ENCODE measurements at regions not wholly inside any gene's neighbourhood (a gene's known extent, or its start where the extent isn't known, plus 50 kb on each side); places are given as distances from the start of the nearest gene placed in this dataset.

DNA sequence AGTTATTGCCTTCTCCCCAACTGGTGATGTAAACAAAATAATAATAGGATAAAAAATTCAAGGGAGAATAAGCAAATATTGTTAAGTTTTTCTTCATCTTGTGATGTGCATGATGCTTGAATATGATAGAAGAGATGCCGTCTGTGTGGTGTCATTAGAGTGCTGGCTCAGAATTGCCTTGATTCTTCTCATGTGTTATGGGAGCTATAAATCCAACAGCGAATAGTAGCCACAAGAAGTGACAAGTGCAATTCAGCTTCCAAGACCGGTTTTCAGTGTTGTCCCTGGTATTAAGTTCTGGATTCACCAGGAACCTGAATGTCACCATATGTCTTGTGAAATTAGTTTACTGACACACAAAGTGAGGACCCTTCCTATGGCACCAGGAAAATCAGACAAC is 547.0 kb downstream of the NSUN3 start:
- Histone ChIP-seq H3K4me2 (ENCODE audit: low read length) (no peak overlapping the region), H3K9me2 (ENCODE audit: insufficient read depth) (no peaks in the 10 kb centered on the region), H3K27ac (ENCODE audit: low read depth, low read length) (no peak overlapping the region), H3K27me3 (ENCODE audit: insufficient read depth, low read length) (no peaks in the 10 kb centered on the region), H3K4me3 (replicated peaks in 1 of 2; ENCODE audit: low read depth in 1 of 2, low read length in 2 of 2) (no peak overlapping the region), H3K36me3 (ENCODE audit: control insufficient read depth in 1 of 2, insufficient read depth in 2 of 2, low read length in 2 of 2) (no peaks in the 10 kb centered on the region), H3K4me1 (ENCODE audit: control insufficient read depth in 1 of 2, insufficient read depth in 2 of 2, low read length in 2 of 2) (no peaks in the 10 kb centered on the region), H4K20me1 (ENCODE audit: insufficient read depth) (no peaks in the 10 kb centered on the region), H3K79me2 (ENCODE audit: insufficient read depth, low read length) (no peaks in the 10 kb centered on the region), H2AFZ (ENCODE audit: low read depth, low read length, poor library complexity, severe bottlenecking) (no peak overlapping the region), H3K9me3 (ENCODE audit: control insufficient read depth in 1 of 2, insufficient read depth in 1 of 2, low read depth in 1 of 2, low read length in 2 of 2) (peaks cover 11 to 14% of the 10 kb centered on the region in 2 experiments; a peak in 2 of 4 replicates), H3K9ac (ENCODE audit: low read length) (no peak overlapping the region)
- no TSS peak for BruUV-seq (replicated peaks)
- TF ChIP-seq MAX (IDR thresholded peaks at IDR 0.05): no peak
- no peak for TF ChIP-seq SRF (IDR thresholded peaks at IDR 0.05; ENCODE audit: low read depth)
- TF ChIP-seq, protein P1, sequence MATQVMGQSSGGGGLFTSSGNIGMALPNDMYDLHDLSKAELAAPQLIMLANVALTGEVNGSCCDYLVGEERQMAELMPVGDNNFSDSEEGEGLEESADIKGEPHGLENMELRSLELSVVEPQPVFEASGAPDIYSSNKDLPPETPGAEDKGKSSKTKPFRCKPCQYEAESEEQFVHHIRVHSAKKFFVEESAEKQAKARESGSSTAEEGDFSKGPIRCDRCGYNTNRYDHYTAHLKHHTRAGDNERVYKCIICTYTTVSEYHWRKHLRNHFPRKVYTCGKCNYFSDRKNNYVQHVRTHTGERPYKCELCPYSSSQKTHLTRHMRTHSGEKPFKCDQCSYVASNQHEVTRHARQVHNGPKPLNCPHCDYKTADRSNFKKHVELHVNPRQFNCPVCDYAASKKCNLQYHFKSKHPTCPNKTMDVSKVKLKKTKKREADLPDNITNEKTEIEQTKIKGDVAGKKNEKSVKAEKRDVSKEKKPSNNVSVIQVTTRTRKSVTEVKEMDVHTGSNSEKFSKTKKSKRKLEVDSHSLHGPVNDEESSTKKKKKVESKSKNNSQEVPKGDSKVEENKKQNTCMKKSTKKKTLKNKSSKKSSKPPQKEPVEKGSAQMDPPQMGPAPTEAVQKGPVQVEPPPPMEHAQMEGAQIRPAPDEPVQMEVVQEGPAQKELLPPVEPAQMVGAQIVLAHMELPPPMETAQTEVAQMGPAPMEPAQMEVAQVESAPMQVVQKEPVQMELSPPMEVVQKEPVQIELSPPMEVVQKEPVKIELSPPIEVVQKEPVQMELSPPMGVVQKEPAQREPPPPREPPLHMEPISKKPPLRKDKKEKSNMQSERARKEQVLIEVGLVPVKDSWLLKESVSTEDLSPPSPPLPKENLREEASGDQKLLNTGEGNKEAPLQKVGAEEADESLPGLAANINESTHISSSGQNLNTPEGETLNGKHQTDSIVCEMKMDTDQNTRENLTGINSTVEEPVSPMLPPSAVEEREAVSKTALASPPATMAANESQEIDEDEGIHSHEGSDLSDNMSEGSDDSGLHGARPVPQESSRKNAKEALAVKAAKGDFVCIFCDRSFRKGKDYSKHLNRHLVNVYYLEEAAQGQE (IDR thresholded peaks at IDR 0.05; ENCODE audit: low read depth): no peak
- TF ChIP-seq RAD21 (IDR thresholded peaks at IDR 0.05; ENCODE audit: low read depth): no peak
- no peak for TF ChIP-seq TCF7L2 (IDR thresholded peaks at IDR 0.05; ENCODE audit: borderline replicate concordance, extremely low read depth, insufficient read depth, insufficient read length)
- TF ChIP-seq EZH2 (IDR thresholded peaks at IDR 0.05): no peak
- no peak for TF ChIP-seq EZH2phosphoT487 (IDR thresholded peaks at IDR 0.05; ENCODE audit: borderline replicate concordance)
- TF ChIP-seq ZNF274 (IDR thresholded peaks at IDR 0.05; ENCODE audit: low read depth, low read length): no peak
- TF ChIP-seq, protein P2, sequence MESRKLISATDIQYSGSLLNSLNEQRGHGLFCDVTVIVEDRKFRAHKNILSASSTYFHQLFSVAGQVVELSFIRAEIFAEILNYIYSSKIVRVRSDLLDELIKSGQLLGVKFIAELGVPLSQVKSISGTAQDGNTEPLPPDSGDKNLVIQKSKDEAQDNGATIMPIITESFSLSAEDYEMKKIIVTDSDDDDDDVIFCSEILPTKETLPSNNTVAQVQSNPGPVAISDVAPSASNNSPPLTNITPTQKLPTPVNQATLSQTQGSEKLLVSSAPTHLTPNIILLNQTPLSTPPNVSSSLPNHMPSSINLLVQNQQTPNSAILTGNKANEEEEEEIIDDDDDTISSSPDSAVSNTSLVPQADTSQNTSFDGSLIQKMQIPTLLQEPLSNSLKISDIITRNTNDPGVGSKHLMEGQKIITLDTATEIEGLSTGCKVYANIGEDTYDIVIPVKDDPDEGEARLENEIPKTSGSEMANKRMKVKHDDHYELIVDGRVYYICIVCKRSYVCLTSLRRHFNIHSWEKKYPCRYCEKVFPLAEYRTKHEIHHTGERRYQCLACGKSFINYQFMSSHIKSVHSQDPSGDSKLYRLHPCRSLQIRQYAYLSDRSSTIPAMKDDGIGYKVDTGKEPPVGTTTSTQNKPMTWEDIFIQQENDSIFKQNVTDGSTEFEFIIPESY (IDR thresholded peaks at IDR 0.05; ENCODE audit: extremely low read depth, insufficient replicate concordance, low read length): no peak
- no peak for TF ChIP-seq YY1 (IDR thresholded peaks at IDR 0.05; ENCODE audit: extremely low read depth, insufficient replicate concordance, low read depth, low read length)
- no peak for TF ChIP-seq CEBPB (IDR thresholded peaks at IDR 0.05; ENCODE audit: low read depth)
- TF ChIP-seq SP1 (IDR thresholded peaks at IDR 0.05; ENCODE audit: low read depth): no peak
- no peak for TF ChIP-seq EGR1 (IDR thresholded peaks at IDR 0.05; ENCODE audit: low read depth)
- CTCF ChIA-PET: no interaction called here
- intact Hi-C loops (cut with micrococcal nuclease): no loop called here
- DNase-seq (ENCODE audit: low read depth, low spot score) (no peak), ATAC-seq (no peak)
- RAD21 ChIA-PET (ENCODE audit: low non-redundant PET in 1 of 2, low total read pairs in 2 of 2, uncharacterized antibody in 2 of 2, unreplicated experiment in 2 of 2): no interaction called here
- POLR2A ChIA-PET: no interaction called here
